Mesothelial cell of epicardium (in vitro differentiated cells): ENCODE measurements at regions not wholly inside any gene's neighbourhood (a gene's known extent, or its start where the extent isn't known, plus 50 kb on each side); places are given as distances from the start of the nearest gene placed in this dataset.

ENCODE experiments used
- DNase-seq, 2 experiments: peaks; one replicate each; pipeline ENCODE4 v3.0.0; 2021; ENCODE audit warnings: low spot score in 2 of 2; ENCODE audit not compliant: unreplicated experiment in 2 of 2
- H3K27ac Mint-ChIP-seq: 2 replicates; pipeline ENCODE4 v1.8.0; 2021; ENCODE audit warnings: mixed read lengths
- H3K27me3 Mint-ChIP-seq: 2 replicates; pipeline ENCODE4 v1.8.0; 2021; ENCODE audit warnings: low read depth, mixed read lengths
- H3K36me3 Mint-ChIP-seq: 2 replicates; pipeline ENCODE4 v1.8.0; 2021; ENCODE audit warnings: mixed read lengths
- H3K4me1 Mint-ChIP-seq: 2 replicates; pipeline ENCODE4 v1.8.0; 2021; ENCODE audit warnings: mixed read lengths
- H3K4me3 Mint-ChIP-seq: 2 replicates; pipeline ENCODE4 v1.8.0; 2021; ENCODE audit warnings: mild to moderate bottlenecking, moderate library complexity, mixed read lengths
- H3K9me3 Mint-ChIP-seq: 2 replicates; pipeline ENCODE4 v1.8.0; 2021; ENCODE audit warnings: mixed read lengths
- TF ChIP-seq, protein P1 (sequence below): fragments of 200-600 bp; sonication (generic); IDR thresholded peaks from one replicate; pipeline ENCODE4 v1.5.0; 2021; ENCODE audit warnings: antibody characterized with exemption; ENCODE audit not compliant: unreplicated experiment

DNA sequence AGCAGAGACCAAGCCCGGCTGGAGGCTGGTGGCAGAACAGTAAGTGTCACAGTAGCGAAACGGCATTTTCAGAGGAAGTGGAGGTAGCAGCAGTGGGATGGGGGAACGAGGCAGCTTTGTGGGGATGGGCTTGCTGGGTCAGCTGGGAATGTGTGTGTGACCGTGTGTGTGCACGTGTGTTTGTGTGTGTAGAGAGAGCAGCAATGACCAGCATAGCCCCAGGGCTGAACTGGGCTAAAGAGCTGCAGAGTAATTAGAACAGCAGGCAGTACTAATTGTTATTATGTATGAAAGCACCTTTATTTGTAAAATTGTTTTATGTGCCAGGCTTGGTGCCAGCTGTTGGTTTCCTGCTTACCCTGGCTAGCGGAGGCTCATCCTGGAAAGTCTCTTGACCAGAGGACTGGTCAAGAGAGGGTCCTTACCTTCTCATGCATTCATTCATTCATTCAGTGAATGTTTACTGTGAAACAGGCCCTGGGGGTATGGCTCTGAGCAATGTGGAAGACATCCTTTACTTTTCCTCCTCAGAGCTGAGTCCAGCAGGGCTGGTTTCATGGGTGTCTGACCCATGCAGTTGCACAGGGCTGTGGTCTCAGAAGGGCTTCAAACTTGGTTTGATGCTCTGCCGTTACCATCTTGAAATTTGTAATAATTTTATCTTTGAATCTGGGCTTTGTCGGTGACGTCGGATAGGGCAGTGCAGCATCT, 184.6 kb downstream of the SEC23IP start:
- H3K27ac Mint-ChIP-seq: no peak overlapping the region
- DNase-seq: no peak
- H3K4me3 Mint-ChIP-seq: peak overlapping the region; percentile 46

DNA sequence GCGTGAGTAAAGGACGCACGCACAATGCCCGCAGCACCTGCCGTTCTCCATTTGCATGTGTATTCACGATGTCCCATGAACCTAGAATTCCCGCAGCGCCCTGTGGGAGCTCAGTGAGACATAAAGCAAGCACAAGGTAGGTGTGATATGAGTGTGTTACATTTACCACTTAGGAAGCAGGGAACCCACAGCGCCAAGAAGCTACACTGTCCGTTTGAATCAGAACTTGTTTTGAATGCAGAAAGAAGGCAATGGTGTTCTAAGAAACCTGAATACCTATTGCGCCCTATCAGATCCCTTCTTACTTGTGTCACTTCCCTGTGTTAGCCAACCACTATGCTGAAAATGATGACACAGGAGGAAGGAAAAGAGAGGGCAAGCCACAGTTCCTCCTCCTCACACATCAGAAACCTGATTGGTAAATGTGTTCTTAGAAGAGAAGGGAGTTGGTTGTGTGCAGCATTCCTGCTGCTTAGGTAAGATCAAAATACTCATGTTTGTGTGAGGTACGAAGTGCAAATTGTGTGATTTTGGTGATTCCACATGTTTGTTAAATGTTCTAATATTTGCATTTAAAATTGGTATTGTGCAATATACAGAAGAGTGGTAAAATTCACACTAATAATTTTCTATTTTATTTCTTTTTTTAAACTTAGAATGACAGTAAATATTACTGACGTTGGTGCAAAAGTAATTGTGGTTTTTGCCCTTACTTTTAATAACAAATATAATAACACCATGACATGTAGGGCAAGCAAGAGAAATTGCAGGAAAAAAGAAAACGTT, 185.4 kb downstream of the SEC23IP start:
- Mint-ChIP-seq H3K9me3 (peaks cover 14% of the 10 kb centered on the region), H3K4me1 (peaks cover 2% of the 10 kb centered on the region), H3K4me3 (peak overlapping the region; percentile 46), H3K27ac (no peak overlapping the region), H3K27me3 (peaks cover 57% of the 10 kb centered on the region), H3K36me3 (no peaks in the 10 kb centered on the region)
- TF ChIP-seq, protein P1, sequence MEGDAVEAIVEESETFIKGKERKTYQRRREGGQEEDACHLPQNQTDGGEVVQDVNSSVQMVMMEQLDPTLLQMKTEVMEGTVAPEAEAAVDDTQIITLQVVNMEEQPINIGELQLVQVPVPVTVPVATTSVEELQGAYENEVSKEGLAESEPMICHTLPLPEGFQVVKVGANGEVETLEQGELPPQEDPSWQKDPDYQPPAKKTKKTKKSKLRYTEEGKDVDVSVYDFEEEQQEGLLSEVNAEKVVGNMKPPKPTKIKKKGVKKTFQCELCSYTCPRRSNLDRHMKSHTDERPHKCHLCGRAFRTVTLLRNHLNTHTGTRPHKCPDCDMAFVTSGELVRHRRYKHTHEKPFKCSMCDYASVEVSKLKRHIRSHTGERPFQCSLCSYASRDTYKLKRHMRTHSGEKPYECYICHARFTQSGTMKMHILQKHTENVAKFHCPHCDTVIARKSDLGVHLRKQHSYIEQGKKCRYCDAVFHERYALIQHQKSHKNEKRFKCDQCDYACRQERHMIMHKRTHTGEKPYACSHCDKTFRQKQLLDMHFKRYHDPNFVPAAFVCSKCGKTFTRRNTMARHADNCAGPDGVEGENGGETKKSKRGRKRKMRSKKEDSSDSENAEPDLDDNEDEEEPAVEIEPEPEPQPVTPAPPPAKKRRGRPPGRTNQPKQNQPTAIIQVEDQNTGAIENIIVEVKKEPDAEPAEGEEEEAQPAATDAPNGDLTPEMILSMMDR: no peak
- no peak for DNase-seq

More for the DNA sequence above, 184.6 kb downstream of the SEC23IP start:
- Mint-ChIP-seq H3K4me1 (peaks cover 2% of the 10 kb centered on the region), H3K36me3 (no peaks in the 10 kb centered on the region), H3K27me3 (peaks cover 57% of the 10 kb centered on the region), H3K9me3 (peaks cover 8% of the 10 kb centered on the region)
- TF ChIP-seq, protein P1: no peak

DNA sequence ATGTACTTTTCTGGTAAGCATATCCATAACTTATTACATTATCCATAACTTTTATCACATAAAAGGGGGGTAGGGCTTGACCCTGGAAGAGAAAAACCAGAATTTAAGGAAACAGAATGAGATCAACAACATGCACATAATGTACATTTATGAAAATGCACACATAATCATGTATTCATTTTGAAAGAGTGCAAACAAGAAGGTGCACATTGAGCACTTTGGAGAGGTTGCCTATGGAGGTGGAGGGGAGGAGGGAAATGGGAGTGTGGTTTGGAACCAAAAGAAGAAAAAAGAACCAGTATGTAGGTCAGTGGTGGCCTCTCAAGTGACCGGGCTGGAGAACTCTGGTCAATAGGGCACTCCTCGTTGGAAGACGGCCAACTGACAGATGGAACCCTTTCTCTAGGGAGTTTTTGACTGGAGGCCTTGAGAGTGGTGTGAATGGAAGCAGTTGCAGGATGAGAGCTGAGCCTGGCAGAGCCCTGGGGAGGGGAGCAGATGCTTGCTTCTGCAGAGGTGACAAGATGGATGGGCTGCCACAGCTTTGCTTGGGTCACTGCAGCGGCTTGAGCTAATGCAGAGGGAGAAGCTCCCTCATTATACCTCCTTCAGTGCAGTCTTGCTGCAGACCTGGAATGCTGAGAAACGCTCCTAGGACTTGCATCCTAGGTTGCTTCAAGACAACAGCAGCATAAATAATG, 192.7 kb downstream of the SEC23IP start:
- Mint-ChIP-seq H3K27ac (no peak overlapping the region), H3K36me3 (no peaks in the 10 kb centered on the region), H3K4me3 (no peak overlapping the region), H3K9me3 (peaks cover 20% of the 10 kb centered on the region), H3K4me1 (no peaks in the 10 kb centered on the region), H3K27me3 (peaks cover 4% of the 10 kb centered on the region)
- DNase-seq: no peak
- TF ChIP-seq, protein P1: no peak

DNA sequence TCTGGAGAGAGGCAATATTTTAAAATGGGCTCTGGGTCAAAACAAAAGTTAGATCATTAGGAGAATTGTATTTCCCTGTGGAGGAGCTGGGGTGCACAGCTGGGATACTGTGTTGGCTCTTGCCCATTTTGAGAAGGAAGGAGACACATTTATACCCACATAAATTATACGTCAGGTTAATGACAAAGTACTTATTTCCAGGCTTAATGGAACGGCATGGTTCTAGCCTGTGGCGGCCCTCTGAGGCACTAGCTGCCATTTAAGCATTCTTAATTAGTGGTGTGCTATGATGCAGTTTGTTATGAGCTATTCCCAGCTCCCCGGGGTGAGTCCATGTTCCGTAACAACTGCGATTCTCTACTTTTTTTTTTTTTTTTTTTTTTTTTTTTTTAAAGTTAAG, 193.5 kb downstream of the SEC23IP start:
- Mint-ChIP-seq H3K36me3 (no peaks in the 10 kb centered on the region), H3K27me3 (peaks cover 2% of the 10 kb centered on the region), H3K27ac (no peak overlapping the region), H3K4me3 (no peak overlapping the region), H3K9me3 (peaks cover 20% of the 10 kb centered on the region), H3K4me1 (no peaks in the 10 kb centered on the region)
- TF ChIP-seq, protein P1: no peak
- DNase-seq: no peak

DNA sequence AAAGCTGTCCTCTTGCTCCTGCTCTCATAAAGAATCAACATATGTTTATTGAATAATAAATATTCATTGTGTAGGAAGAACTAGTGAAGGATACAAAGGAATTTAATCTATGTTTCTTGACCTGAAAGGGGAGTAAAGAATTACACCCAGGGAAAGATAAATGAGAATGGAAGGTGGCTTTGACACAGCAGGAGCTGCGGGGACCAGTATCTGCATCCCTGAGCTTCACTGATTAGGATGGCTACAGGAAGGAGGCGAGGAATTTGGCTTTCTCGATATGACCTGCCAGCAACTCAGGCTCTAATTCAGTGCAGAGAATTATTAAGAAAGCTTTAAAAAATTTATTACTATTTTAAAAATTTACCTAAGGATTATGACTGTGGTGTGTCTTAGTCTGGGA, 194.6 kb downstream of the SEC23IP start:
- H3K4me3 Mint-ChIP-seq: no peak overlapping the region
- no peaks in the 10 kb centered on the region for H3K4me1 Mint-ChIP-seq
- TF ChIP-seq, protein P1: no peak
- peaks cover 20% of the 10 kb centered on the region for H3K9me3 Mint-ChIP-seq
- H3K27ac Mint-ChIP-seq: no peak overlapping the region
- DNase-seq: no peak
- H3K27me3 Mint-ChIP-seq: peaks cover 2% of the 10 kb centered on the region
- no peaks in the 10 kb centered on the region for H3K36me3 Mint-ChIP-seq
